Nephron progenitor cell (in vitro differentiated cells): ENCODE measurements at regions not wholly inside any gene's neighbourhood (a gene's known extent, or its start where the extent isn't known, plus 50 kb on each side); places are given as distances from the start of the nearest gene placed in this dataset.
"Not testable (repeated sequence)": the region's sequence is repeated elsewhere in the genome, so short reads cannot be mapped to it uniquely, and the experiment has no call there.

Experiments used
- DNase-seq: peaks from one replicate; pipeline ENCODE4 v3.0.0; 2021
- H3K27ac Mint-ChIP-seq: 2 replicates; pipeline ENCODE4 v1.8.0; 2021; ENCODE audit warnings: mild to moderate bottlenecking, moderate library complexity, mixed read lengths
- H3K27me3 Mint-ChIP-seq: 2 replicates; pipeline ENCODE4 v1.8.0; 2021; ENCODE audit warnings: mild to moderate bottlenecking, low read depth, mixed read lengths; ENCODE audit not compliant: poor library complexity
- H3K36me3 Mint-ChIP-seq: 2 replicates; pipeline ENCODE4 v1.8.0; 2021; ENCODE audit warnings: low read depth, mixed read lengths
- H3K4me1 Mint-ChIP-seq: 2 replicates; pipeline ENCODE4 v1.8.0; 2021; ENCODE audit warnings: mixed read lengths
- H3K4me3 Mint-ChIP-seq: 2 replicates; pipeline ENCODE4 v1.8.0; 2021; ENCODE audit warnings: mild to moderate bottlenecking, moderate library complexity, mixed read lengths
- H3K9me3 Mint-ChIP-seq: 2 replicates; pipeline ENCODE4 v1.8.0; 2021; ENCODE audit warnings: mild to moderate bottlenecking, moderate library complexity, mixed read lengths
- TF ChIP-seq, protein P1 (sequence below): fragments of 200-600 bp; sonication (generic); IDR thresholded peaks from 2 replicates; pipeline ENCODE4 v1.5.0; 2021; ENCODE audit warnings: antibody characterized with exemption

GRCh38 chr3:145457825-145458552 is 703.0 kb downstream of the PLOD2 start:
- H3K9me3 Mint-ChIP-seq: no peaks in the 10 kb centered on the region
- DNase-seq: no peak
- H3K36me3 Mint-ChIP-seq: no peaks in the 10 kb centered on the region
- H3K4me1 Mint-ChIP-seq: no peaks in the 10 kb centered on the region
- TF ChIP-seq, protein P1, sequence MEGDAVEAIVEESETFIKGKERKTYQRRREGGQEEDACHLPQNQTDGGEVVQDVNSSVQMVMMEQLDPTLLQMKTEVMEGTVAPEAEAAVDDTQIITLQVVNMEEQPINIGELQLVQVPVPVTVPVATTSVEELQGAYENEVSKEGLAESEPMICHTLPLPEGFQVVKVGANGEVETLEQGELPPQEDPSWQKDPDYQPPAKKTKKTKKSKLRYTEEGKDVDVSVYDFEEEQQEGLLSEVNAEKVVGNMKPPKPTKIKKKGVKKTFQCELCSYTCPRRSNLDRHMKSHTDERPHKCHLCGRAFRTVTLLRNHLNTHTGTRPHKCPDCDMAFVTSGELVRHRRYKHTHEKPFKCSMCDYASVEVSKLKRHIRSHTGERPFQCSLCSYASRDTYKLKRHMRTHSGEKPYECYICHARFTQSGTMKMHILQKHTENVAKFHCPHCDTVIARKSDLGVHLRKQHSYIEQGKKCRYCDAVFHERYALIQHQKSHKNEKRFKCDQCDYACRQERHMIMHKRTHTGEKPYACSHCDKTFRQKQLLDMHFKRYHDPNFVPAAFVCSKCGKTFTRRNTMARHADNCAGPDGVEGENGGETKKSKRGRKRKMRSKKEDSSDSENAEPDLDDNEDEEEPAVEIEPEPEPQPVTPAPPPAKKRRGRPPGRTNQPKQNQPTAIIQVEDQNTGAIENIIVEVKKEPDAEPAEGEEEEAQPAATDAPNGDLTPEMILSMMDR: no peak
- no peaks in the 10 kb centered on the region for H3K27me3 Mint-ChIP-seq
- no peak overlapping the region for H3K4me3 Mint-ChIP-seq
- H3K27ac Mint-ChIP-seq: no peak overlapping the region

GRCh38 chr3:145459681-145460080 is 701.3 kb downstream of the PLOD2 start:
- not testable (repeated sequence) for H3K9me3 Mint-ChIP-seq, H3K27ac Mint-ChIP-seq, H3K4me1 Mint-ChIP-seq, H3K36me3 Mint-ChIP-seq, H3K4me3 Mint-ChIP-seq, DNase-seq, H3K27me3 Mint-ChIP-seq

DNA sequence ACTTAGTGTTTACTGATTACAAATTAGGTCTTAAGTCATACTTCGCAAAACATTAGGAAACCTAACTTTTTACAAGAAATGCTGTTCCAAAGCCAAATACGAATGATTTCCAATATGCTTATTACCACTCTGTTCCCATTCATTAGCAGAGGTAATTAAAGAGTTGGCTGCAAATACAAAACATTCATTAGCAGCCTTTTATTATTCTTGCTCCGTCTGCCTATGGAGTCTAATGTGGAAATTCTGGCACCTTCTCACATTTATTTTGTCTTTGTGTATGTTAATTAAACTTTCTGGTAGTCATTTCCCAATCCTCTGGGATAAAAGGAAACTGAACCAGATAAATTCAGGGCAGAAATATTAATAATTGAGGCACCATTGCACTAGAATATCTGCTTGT is 689.0 kb downstream of the PLOD2 start:
- TF ChIP-seq, protein P1: no peak
- Mint-ChIP-seq H3K36me3 (no peaks in the 10 kb centered on the region), H3K27ac (no peak overlapping the region), H3K4me3 (no peak overlapping the region), H3K27me3 (peaks cover 4% of the 10 kb centered on the region), H3K4me1 (no peaks in the 10 kb centered on the region), H3K9me3 (peaks cover 5% of the 10 kb centered on the region)
- DNase-seq: no peak

DNA sequence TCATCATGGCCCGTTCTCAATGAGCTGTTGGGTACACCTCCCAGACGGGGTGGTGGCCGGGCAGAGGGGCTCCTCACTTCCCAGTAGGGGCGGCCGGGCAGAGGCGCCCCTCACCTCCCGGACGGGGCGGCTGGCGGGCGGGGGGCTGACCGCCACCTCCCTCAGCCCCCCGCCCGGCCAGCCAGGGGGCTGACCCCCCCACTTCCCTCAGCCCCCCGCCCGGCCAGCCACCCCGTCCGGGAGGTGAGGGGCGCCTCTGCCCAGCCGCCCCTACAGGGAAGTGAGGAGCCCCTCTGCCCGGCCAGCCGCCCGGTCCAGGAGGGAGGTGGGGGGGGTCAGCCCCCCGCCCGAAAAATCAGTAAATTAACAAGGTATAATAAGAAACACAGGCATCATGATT is 678.2 kb downstream of the PLOD2 start:
- H3K9me3 Mint-ChIP-seq, DNase-seq, H3K4me3 Mint-ChIP-seq, H3K4me1 Mint-ChIP-seq, H3K36me3 Mint-ChIP-seq, H3K27me3 Mint-ChIP-seq, H3K27ac Mint-ChIP-seq: not testable (repeated sequence)

- Mint-ChIP-seq H3K4me3 (no peak overlapping the region), H3K27ac (no peak overlapping the region), H3K27me3 (no peaks in the 10 kb centered on the region), H3K4me1 (no peaks in the 10 kb centered on the region), H3K9me3 (peaks cover 10% of the 10 kb centered on the region), H3K36me3 (no peaks in the 10 kb centered on the region)
- TF ChIP-seq, protein P1: no peak
- no peak for DNase-seq
Measured at GRCh38 chr3:145483992-145484391, 677.0 kb downstream of the PLOD2 start.

- no peak overlapping the region for H3K27ac Mint-ChIP-seq
- no peaks in the 10 kb centered on the region for H3K27me3 Mint-ChIP-seq
- no peak for DNase-seq
- H3K36me3 Mint-ChIP-seq: no peaks in the 10 kb centered on the region
- H3K4me1 Mint-ChIP-seq: peaks cover 15% of the 10 kb centered on the region
- H3K9me3 Mint-ChIP-seq: no peaks in the 10 kb centered on the region
- TF ChIP-seq, protein P1: no peak
- H3K4me3 Mint-ChIP-seq: no peak overlapping the region
Measured at GRCh38 chr3:145489011-145489410, 672.0 kb downstream of the PLOD2 start.
